Panc1 (cell line): ENCODE measurements at regions not wholly inside any gene's neighbourhood (a gene's known extent, or its start where the extent isn't known, plus 50 kb on each side); places are given as distances from the start of the nearest gene placed in this dataset.

Experiments used
- ATAC-seq: fragments of 200-7000 bp; cut with Tn5 transposase; 2 replicates; pipeline ENCODE4 v1.9.1; 2020; ENCODE audit warnings: mild to moderate bottlenecking, moderate library complexity
- BruUV-seq: library from RNA; stranded (reverse); fragments of 400-500 nt; replicated peaks from 2 replicates; lab custom pipeline; 2021; lab: Mats Ljungman, UMichigan
- CTCF ChIA-PET: fragments of 300-600 bp; sonication (Branson Sonifier 250); formaldehyde crosslinking; loops from one replicate; lab custom pipeline; 2022; ENCODE audit warnings: antibody characterized with exemption; lab: Charles Lee
- POLR2A ChIA-PET: fragments of 300-600 bp; sonication (Branson Sonifier 250); formaldehyde crosslinking; loops from one replicate; lab custom pipeline; 2022; ENCODE audit warnings: antibody characterized with exemption; lab: Charles Lee
- DNase-seq: peaks from one replicate; pipeline ENCODE4 v3.0.0-alpha.2; 2010; ENCODE audit warnings: low read depth, low spot score
- H3K27ac ChIP-seq: 2 replicates; pipeline ENCODE4 v1.5.1; 2011; ENCODE audit warnings: mild to moderate bottlenecking, low read length, inconsistent platforms
- H3K27me3 ChIP-seq: fragments of 200-500 bp; sonication (Bioruptor generic); 2 replicates; pipeline ENCODE4 v1.6.0; 2014; ENCODE audit warnings: low read length, inconsistent platforms; ENCODE audit not compliant: control insufficient read depth, insufficient read depth
- H3K36me3 ChIP-seq: fragments of 200-500 bp; sonication (Bioruptor generic); 2 replicates; pipeline ENCODE4 v1.5.1; 2014; ENCODE audit warnings: inconsistent platforms, mild to moderate bottlenecking, low read length, moderate library complexity; ENCODE audit not compliant: control insufficient read depth, insufficient read depth
- H3K4me1 ChIP-seq: 2 replicates; pipeline ENCODE4 v1.5.1; 2011; ENCODE audit warnings: inconsistent platforms, mild to moderate bottlenecking, low read length, moderate library complexity; ENCODE audit not compliant: control insufficient read depth, insufficient read depth
- H3K4me3 ChIP-seq, 2 experiments: 2 replicates each; pipeline ENCODE4 v1.5.1; 2011 to 2012; ENCODE audit warnings: low read depth in 2 of 2, low read length in 2 of 2, mild to moderate bottlenecking in 2 of 2, inconsistent platforms in 1 of 2, moderate library complexity in 1 of 2
- H3K9me3 ChIP-seq: fragments of 200-500 bp; sonication (Bioruptor generic); 2 replicates; pipeline ENCODE4 v1.5.1; 2014; ENCODE audit warnings: low read depth, mild to moderate bottlenecking, inconsistent platforms, low read length, moderate library complexity; ENCODE audit not compliant: control insufficient read depth, insufficient read depth
- CTCF ChIP-seq: fragments of 450-650 bp; IDR thresholded peaks from 2 replicates; pipeline ENCODE4 v1.5.1; 2017; ENCODE audit warnings: mild to moderate bottlenecking
- POLR2AphosphoS5 ChIP-seq: IDR thresholded peaks from 2 replicates; pipeline ENCODE4 v1.6.1; 2012; ENCODE audit warnings: mild to moderate bottlenecking, low read depth, low read length, moderate library complexity
- REST ChIP-seq, 2 experiments: IDR thresholded peaks; 2 replicates each; pipeline ENCODE4 v1.6.1; 2011 to 2012; ENCODE audit warnings: low read depth in 2 of 2, control low read depth in 1 of 2, low read length in 1 of 2, mild to moderate bottlenecking in 1 of 2, moderate library complexity in 1 of 2; ENCODE audit not compliant: insufficient read depth in 1 of 2
- SIN3A ChIP-seq: IDR thresholded peaks from 2 replicates; pipeline ENCODE4 v1.6.1; 2012; ENCODE audit warnings: low read depth, mild to moderate bottlenecking, low read length, moderate library complexity, borderline replicate concordance; ENCODE audit not compliant: insufficient read depth
- TCF7L2 ChIP-seq: IDR thresholded peaks from 2 replicates; pipeline ENCODE4 v1.6.1; 2011; ENCODE audit warnings: mild to moderate bottlenecking, low read depth, low read length, inconsistent platforms
- in situ Hi-C: cut with HindIII; loops from 2 replicates; pipeline ENCODE4 v1.10.0; 2016; ENCODE audit warnings: low sequenced_read_pairs, low pct_unique_long_range_greater_than_20kb
- intact Hi-C: fragments of 100-400 bp; cut with micrococcal nuclease; formaldehyde crosslinking; loops from one replicate; pipeline ENCODE4 v1.10.0; 2022; ENCODE audit not compliant: unreplicated experiment

DNA sequence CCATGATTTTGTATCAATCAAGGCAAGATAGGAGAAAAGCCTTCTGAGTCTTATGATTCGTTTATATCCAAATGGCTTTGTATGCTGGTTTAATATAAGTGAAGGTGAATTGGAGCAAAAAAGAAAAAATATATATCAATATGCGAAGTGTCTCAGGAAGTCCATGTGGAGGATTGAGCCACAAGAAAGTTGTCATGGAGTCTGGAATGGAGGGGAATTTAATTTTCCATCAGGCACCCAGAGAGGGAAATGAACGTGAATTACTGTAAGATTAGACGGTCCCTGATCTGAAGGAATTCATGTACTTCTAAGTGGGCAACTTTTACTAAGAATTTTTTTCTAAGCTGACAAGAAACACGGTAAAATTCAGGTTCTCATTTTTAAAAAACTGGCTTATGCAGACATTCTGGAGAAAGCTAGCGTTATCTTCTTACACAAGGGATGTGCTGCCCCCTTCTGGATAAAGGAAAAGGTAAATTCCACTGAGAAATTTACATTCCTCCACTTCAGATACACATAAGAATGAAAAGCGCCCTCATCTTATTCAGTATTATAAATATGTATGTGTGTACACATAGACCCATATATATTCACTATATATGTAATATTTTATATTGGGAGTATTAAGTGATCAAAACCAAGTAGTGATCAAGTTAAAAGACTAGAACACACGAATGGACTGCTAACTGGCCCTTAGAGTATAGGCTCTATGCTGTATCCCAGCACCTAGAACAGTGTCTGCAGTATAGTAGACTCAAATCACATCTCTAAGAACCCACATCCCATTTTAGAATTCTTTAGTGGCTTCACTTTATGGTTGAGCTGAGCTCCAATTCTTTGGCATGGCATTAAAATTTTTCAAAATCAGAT is 289.0 kb upstream of the TFPI start:
- ATAC-seq = peak; percentile 87
- no TSS peak for BruUV-seq
- in situ Hi-C loops = no loop called here
- Histone ChIP-seq H3K27me3 (no peaks in the 10 kb centered on the region), H3K4me3 (no peak overlapping the region), H3K4me1 (peaks cover 6% of the 10 kb centered on the region; the same call in 1 of the 2 replicates), H3K27ac (peak overlapping the region; percentile 78), H3K36me3 (no peaks in the 10 kb centered on the region), H3K9me3 (no peaks in the 10 kb centered on the region)
- DNase-seq = peak; percentile 32
- ChIA-PET CTCF (interaction anchor here (0.7 to 1.6 kb wide), 3 partner anchors 176 to 344 kb away, joined by 3 to 11 read pairs (median 7); no protein-coding TSS in a partner anchor), POLR2A (no interaction called here)
- peak; percentile 67; the same call in 1 of the 2 replicates for TF ChIP-seq CTCF
- no peak for TF ChIP-seq TCF7L2
- intact Hi-C loops = loop anchor here (2.0 to 5.0 kb wide), 3 partner anchors 262 to 669 kb away; no protein-coding TSS in a partner anchor

- ChIA-PET CTCF (no interaction called here), POLR2A (no interaction called here)
- no peak for ATAC-seq
- H3K4me3 ChIP-seq = no peak overlapping the region
- intact Hi-C loops = no loop called here
- in situ Hi-C loops = no loop called here
- H3K27ac ChIP-seq = no peak overlapping the region; the same call in 1 of the 2 replicates
- peaks cover 6% of the 10 kb centered on the region; the same call in 1 of the 2 replicates for H3K4me1 ChIP-seq
- no peaks in the 10 kb centered on the region for H3K27me3 ChIP-seq
- no peaks in the 10 kb centered on the region for H3K9me3 ChIP-seq
- no peaks in the 10 kb centered on the region for H3K36me3 ChIP-seq
- BruUV-seq = no TSS peak
- TF ChIP-seq POLR2AphosphoS5 = no peak
- TF ChIP-seq REST (IDR thresholded peaks at IDR 0.05; ENCODE audit: insufficient read depth in 1 of 2, low read depth in 2 of 2, low read length in 1 of 2) = no peak
- no peak for TF ChIP-seq CTCF
- no peak for TF ChIP-seq TCF7L2
- TF ChIP-seq SIN3A = no peak
- DNase-seq = no peak
Observed at GRCh38 chr2:187847245-187848208, 293.3 kb upstream of the TFPI start.
